NB4 (cell line): ENCODE measurements at regions not wholly inside any gene's neighbourhood (a gene's known extent, or its start where the extent isn't known, plus 50 kb on each side); places are given as distances from the start of the nearest gene placed in this dataset.
"Not testable (repeated sequence)": the region's sequence is repeated elsewhere in the genome, so short reads cannot be mapped to it uniquely, and the experiment has no call there.

ENCODE experiments used
- DNase-seq: peaks from one replicate; pipeline ENCODE4 v3.0.0; 2010; ENCODE audit warnings: low read depth
- H3K4me3 ChIP-seq: one replicate; pipeline ENCODE4 v1.5.1; 2011; ENCODE audit warnings: mild to moderate bottlenecking, low read depth, low read length, moderate library complexity
- MYC ChIP-seq: IDR thresholded peaks from 2 replicates; pipeline ENCODE4 v1.6.1; 2011; ENCODE audit warnings: low read depth, low read length
- POLR2A ChIP-seq: IDR thresholded peaks from 2 replicates; pipeline ENCODE4 v1.6.1; 2011; ENCODE audit warnings: mild to moderate bottlenecking; ENCODE audit not compliant: insufficient read length; ENCODE audit errors: extremely low read depth
- TF ChIP-seq, protein P1 (sequence below): IDR thresholded peaks from 2 replicates; pipeline ENCODE4 v1.6.1; 2011; ENCODE audit warnings: low read depth, low read length
- TF ChIP-seq, protein P2 (sequence below): IDR thresholded peaks from one replicate; pipeline ENCODE4 v1.5.1; 2012; ENCODE audit warnings: low read depth, low read length

DNA sequence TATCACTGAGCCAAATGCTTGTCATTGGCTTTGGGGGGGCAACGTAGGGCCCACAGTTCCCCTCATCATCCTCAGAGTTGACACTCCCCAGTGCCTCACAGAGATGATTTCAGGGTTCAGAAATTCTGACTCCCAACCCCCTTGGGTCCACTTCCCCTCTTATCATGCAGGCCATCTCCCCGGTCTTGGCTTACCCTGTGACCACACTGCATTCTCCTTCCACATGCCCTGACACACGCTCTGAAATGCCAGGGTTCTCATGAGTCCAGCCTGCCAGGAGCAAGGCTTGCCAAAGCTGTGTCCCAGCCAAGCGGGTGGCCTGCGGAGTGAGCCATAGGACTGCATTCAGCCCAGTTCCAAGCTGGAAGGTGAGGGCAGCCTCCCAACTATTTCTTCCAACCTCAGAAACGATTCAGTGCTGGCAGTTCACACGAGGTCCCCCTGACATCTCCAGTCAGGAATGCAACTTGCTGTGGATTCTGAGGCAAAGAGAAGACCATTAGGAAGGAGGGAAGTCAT, 101.2 kb downstream of the SMIM20 start:
- no peak for TF ChIP-seq POLR2A
- TF ChIP-seq MYC: no peak
- TF ChIP-seq, protein P1, sequence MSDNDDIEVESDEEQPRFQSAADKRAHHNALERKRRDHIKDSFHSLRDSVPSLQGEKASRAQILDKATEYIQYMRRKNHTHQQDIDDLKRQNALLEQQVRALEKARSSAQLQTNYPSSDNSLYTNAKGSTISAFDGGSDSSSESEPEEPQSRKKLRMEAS: no peak
- TF ChIP-seq, protein P2, sequence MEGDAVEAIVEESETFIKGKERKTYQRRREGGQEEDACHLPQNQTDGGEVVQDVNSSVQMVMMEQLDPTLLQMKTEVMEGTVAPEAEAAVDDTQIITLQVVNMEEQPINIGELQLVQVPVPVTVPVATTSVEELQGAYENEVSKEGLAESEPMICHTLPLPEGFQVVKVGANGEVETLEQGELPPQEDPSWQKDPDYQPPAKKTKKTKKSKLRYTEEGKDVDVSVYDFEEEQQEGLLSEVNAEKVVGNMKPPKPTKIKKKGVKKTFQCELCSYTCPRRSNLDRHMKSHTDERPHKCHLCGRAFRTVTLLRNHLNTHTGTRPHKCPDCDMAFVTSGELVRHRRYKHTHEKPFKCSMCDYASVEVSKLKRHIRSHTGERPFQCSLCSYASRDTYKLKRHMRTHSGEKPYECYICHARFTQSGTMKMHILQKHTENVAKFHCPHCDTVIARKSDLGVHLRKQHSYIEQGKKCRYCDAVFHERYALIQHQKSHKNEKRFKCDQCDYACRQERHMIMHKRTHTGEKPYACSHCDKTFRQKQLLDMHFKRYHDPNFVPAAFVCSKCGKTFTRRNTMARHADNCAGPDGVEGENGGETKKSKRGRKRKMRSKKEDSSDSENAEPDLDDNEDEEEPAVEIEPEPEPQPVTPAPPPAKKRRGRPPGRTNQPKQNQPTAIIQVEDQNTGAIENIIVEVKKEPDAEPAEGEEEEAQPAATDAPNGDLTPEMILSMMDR: no peak
- DNase-seq: peak; percentile 25
- no peak overlapping the region for H3K4me3 ChIP-seq

DNA sequence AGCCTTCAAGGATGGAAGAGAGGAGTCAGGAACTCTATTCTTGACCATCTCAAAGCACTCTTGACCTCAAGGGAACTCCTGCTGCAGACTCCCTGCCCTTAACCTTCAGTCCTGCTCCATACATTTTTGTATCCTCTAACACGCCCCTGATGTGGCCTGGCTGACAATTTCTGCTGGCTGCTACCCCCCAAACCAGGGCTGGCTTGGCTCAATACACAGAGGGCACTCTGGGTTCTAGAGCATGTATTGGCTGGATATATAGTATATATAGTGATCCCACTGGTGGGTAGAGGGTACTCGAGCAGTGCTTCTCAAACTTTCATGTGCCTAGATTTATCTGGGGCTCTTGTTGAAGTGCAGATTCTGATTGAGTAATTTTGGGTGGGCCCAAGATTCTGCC, 101.9 kb downstream of the SMIM20 start:
- no peak overlapping the region for H3K4me3 ChIP-seq
- TF ChIP-seq POLR2A (no peak), MYC (no peak)
- TF ChIP-seq, protein P2: no peak
- TF ChIP-seq, protein P1: no peak
- no peak for DNase-seq

DNA sequence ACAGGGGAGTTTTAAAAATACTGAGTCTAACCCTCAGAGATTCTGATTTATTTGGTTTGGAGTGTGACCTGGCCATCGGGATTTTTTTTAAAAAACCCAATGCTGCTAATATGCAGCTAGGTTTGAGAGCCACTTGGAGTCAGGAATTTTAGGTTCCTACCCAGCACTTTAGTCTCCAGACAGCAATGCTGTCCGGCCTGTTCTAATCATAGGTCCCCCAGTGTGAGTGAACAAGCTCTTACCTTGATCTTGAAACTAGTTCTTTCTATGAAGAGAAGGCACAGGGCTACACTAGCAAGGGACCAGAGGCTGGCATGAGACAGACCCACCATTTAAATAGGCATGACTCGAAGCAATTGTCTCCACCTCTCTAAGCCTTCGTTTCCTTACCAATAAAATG, 103.5 kb downstream of the SMIM20 start:
- TF ChIP-seq, protein P1: no peak
- TF ChIP-seq POLR2A (no peak), MYC (no peak)
- TF ChIP-seq, protein P2: no peak
- no peak for DNase-seq
- H3K4me3 ChIP-seq: no peak overlapping the region

DNA sequence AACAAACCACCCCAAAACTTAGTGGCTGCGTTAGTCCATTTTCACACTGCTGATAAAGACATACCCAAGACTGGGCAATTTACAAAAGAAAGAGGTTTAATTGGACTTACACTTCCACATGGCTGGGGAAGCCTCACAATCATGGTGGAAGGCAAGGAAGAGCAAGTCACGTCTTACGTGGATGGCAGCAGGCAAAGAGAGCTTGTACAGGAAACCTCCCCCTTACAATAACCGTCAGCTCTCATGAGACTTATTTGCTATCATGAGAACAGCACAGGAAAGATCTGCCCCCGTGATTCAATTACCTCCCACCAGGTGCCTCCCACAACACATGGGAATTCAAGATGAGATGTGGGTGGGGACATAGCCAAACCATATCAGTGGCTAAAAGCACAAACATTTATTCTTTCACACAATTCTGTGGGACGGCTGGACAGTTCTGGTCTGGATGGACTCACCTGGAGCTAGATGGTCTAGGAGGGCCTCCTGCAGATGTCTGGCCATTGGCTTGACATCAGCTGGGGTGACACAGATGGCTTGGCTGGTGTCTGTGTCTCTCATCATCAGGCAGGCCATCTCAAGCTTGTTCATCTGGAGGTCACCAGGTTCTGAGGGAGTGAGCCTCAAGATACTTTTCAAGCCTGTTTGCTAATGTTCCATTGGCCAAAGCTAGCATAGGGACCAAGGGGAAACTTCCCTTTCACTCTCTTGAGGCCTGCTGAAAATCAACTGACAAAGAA, 104.1 kb downstream of the SMIM20 start:
- H3K4me3 ChIP-seq, DNase-seq: not testable (repeated sequence)

DNA sequence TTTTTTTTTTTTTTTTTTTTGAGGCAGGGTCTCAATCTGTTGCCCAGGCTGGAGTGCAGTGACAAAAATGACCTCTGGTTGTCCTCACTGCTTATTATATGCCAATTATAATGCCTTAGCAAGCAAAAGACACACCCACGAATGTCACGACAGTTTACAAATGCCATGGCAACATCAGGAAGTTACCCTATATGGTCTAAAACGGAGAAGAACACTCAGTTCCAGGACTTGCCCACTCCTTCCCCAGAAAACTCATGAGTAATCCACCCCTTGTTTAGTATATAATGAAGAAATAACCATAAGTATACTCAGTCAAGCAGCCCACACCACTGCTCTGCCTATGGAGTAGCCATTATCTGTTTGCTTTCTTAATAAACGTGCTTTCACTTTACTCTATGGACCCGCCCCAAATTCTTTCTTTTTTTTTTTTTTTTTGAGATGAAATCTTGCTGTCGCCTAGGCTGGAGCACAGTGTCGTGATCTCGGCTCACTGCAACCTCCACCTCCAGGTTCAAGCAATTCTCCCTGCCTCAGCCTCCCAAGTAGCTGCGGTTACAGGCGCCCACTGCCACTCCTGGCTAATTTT, 106.2 kb downstream of the SMIM20 start:
- peak; percentile 49 for DNase-seq
- TF ChIP-seq, protein P2: no peak
- TF ChIP-seq POLR2A: no peak
- TF ChIP-seq, protein P1: no peak
- TF ChIP-seq MYC: no peak
- H3K4me3 ChIP-seq: no peak overlapping the region

DNA sequence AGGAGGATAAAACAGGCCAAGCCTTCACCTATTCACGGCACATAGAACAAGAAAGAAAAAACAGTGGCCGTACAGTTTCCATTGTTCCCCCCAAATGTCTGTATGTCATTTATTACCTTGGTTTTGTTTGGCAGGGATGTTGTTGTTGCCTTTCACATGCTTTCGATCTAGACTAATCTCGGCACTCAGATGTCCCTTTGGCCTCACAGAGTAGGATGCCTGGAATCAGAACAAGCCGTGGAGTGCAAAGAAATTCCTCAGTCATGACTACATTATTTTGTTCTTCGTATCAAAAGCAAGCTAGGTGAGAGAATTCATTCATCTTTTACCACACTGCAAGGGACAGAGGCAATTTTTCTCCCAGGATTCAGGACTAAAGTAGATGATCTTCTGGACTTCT, 106.9 kb downstream of the SMIM20 start:
- no peak for DNase-seq
- H3K4me3 ChIP-seq: no peak overlapping the region
- TF ChIP-seq, protein P2: no peak
- TF ChIP-seq MYC (no peak), POLR2A (no peak)
- TF ChIP-seq, protein P1: no peak
